ENCODE measurements at regions not wholly inside any gene's neighbourhood (a gene's known extent, or its start where the extent isn't known, plus 50 kb on each side); places are given as distances from the start of the nearest gene placed in this dataset.

DNA sequence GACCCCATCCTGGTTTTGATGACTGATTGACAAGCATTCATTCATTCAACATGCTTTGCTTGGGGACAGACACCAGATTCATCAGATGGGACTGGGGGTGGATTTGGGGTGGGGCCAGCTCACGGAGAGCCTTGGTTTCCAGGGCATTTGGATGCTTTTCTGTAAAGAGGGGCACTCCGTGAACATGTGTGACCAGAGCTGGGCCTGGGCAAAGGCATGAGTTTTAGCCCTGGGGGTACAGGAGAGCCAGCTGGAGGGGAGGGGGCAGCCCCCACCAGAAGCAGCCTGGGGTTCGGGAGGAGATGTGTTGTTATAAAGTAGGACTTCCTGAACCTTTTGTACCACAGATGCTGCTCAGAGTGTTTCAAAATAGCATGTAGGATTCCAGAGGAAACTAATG, 99.7 kb downstream of the RIPK4 start:
- Histone ChIP-seq H3K27ac (peak overlapping the region; percentile 22 to 35), H3K4me1 (peaks cover 4 to 25% (median 19%) of the 10 kb centered on the region in 4 donors), H3K4me3 (no peak overlapping the region), H3K9me3 (no peaks in the 10 kb centered on the region), H3K27me3 (no peaks in the 10 kb centered on the region), H3K36me3 (no peaks in the 10 kb centered on the region)
- TF ChIP-seq, protein P1, sequence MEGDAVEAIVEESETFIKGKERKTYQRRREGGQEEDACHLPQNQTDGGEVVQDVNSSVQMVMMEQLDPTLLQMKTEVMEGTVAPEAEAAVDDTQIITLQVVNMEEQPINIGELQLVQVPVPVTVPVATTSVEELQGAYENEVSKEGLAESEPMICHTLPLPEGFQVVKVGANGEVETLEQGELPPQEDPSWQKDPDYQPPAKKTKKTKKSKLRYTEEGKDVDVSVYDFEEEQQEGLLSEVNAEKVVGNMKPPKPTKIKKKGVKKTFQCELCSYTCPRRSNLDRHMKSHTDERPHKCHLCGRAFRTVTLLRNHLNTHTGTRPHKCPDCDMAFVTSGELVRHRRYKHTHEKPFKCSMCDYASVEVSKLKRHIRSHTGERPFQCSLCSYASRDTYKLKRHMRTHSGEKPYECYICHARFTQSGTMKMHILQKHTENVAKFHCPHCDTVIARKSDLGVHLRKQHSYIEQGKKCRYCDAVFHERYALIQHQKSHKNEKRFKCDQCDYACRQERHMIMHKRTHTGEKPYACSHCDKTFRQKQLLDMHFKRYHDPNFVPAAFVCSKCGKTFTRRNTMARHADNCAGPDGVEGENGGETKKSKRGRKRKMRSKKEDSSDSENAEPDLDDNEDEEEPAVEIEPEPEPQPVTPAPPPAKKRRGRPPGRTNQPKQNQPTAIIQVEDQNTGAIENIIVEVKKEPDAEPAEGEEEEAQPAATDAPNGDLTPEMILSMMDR (IDR thresholded peaks at IDR 0.05) = no peak
- DNase-seq = peak in 1 of 2 donors; percentile 43
- intact Hi-C loops (cut with DNase I; ENCODE audit: low total_unique reads) = no loop called here

DNA sequence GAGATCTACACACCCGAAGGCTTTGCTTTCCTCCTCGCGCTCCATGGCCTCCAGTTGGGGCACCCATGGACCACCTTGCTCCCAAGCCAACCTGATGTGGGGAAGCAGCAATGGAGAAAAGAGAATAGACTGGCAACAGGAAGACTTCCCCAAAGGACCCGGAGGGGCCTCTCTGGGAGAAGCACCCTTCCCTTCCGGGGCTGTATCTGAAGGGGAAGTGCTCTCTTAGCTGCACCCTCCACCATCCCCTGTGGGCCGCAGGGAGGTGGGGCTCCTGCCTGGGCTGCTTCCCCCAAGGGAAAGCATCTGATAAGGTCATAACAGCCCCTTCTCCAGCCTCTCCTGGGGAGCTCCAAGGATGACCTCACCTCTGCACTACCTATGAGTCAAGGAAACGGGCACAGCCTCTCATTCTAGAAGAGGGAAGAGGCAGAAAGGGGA, 100.2 kb downstream of the RIPK4 start:
- Histone ChIP-seq H3K4me1 (peaks cover 4 to 25% (median 19%) of the 10 kb centered on the region in 4 donors), H3K36me3 (no peaks in the 10 kb centered on the region), H3K9me3 (no peaks in the 10 kb centered on the region), H3K27ac (peak overlapping the region in 1 of 2 donors; percentile 35), H3K27me3 (no peaks in the 10 kb centered on the region), H3K4me3 (no peak overlapping the region)
- DNase-seq = peak in 1 of 2 donors; percentile 61
- intact Hi-C loops (cut with DNase I; ENCODE audit: low total_unique reads) = no loop called here
- TF ChIP-seq, protein P1 (IDR thresholded peaks at IDR 0.05) = no peak

DNA sequence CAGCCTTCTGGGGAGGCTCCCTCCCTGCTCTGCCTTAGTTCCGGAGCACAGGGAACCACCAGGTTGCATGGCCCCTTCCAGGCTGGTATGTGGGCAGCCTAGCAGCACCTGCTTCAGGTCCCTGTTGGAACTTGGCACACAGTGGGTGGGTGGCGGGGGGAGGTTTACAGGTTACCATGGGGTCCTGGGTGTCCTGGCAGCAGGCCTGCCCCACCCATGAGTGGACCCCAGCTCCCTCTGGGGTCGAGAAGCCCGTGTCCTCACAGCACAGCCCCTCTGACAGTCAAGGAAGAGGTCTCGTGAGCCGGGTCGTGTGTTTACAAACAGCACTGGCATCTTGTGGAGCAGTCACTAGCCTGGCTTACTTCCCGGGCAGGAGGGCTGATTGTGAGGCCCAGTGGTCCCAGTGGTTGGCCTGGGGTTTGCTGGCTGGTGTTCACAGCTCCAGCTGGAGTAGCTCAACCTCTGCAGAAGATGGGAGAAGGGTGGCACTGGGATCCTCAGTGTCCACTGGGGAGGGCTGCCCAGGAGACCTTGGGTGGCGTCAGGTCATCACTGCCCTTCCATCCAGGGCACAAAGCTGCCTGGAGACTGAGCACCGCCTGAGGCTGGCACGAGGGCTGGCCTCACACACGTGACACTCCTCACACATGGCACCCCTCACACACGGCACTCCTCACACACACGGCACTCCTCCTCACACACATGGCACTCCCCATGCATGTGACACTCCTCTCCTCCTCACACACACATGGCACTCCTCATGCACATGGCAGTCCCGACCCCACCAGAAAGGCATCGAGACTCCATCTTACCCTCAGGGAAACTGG, 100.9 kb downstream of the RIPK4 start:
- TF ChIP-seq, protein P1 (IDR thresholded peaks at IDR 0.05) = no peak
- H3K27me3 ChIP-seq = no peaks in the 10 kb centered on the region

DNA sequence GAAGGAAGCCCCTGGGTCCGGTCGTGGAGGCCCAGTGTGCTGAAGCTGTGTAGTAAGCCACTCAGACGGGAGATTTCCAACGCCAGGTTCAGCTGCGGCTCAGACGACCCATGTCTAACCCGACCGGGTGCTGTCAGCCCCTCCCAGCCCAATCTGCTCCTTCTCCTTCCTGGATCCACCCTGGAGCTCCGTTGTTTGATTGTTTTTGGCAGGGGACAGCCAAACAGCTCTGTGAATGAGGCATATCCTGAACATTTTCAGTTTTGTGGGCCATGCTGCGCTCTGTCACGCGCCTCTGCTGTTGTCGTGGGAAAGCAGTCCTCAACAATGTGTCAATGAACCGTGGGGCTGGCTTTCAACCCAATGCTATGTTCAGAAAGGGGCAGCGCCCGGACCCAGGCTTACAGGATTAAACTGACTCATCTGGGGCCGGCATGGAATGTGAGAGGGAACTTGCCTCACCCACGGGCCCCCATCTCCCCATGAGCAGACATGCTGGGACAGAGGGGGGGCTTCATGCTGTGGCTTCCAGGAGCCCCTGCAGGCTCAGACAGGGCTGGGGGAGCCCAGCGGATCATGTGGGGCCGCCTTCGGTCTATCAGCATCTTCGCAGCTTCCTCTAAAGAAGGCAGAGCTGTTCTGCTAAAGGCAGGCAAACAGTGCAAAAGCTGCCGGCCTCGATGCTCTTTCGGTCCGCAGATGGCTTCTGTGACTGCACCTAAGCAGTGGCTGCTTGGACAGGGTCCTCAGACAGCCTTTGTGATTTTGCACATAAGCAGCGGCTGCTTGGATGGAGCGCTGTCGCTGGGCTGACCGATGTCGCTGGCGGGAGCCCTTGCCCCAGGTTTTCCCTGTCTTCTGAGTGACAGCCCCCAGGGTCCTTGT, 101.7 kb downstream of the RIPK4 start:
- Histone ChIP-seq H3K4me1 (peaks cover 7 to 38% (median 29%) of the 10 kb centered on the region in 4 donors), H3K9me3 (no peaks in the 10 kb centered on the region), H3K27ac (peak overlapping the region; percentile 73 to 78), H3K4me3 (peak overlapping the region in 1 of 2 donors; percentile 4), H3K36me3 (no peaks in the 10 kb centered on the region), H3K27me3 (no peaks in the 10 kb centered on the region)
- TF ChIP-seq, protein P1 (IDR thresholded peaks at IDR 0.05) = no peak
- intact Hi-C loops (cut with DNase I; ENCODE audit: low total_unique reads) = loop anchor here (5.0 kb wide), 1 partner anchor 43 kb away; no protein-coding TSS in a partner anchor
- peak; percentile 82 to 92 for DNase-seq

More for the DNA sequence above, 100.9 kb downstream of the RIPK4 start:
- Histone ChIP-seq H3K4me3 (no peak overlapping the region), H3K27ac (peak overlapping the region; percentile 73 to 78), H3K9me3 (no peaks in the 10 kb centered on the region), H3K4me1 (peaks cover 4 to 30% (median 21%) of the 10 kb centered on the region in 4 donors), H3K36me3 (no peaks in the 10 kb centered on the region)
- intact Hi-C loops (cut with DNase I; ENCODE audit: low total_unique reads) = no loop called here
- peak in 1 of 2 donors; percentile 63 for DNase-seq
